ENCODE measurements at regions not wholly inside any gene's neighbourhood (a gene's known extent, or its start where the extent isn't known, plus 50 kb on each side); places are given as distances from the start of the nearest gene placed in this dataset.

DNA sequence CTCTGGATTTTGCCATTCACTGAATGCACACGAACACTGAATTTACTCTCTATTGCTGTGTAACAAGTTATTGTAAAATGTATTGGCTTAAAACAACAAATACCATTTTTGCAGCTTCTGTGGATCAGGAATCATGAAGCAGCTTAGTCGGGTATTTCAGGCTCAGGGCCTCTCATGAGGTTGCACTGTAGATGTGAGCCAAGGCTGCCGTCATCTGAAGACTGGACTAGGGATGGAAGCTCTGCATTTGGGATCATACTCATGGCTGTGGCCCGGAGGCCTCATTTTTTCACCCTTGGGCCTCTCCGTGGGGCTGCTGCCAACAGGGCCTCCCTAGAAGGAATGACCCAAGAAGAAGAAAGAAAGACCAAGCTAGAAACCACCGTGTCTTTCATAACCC lies 492.4 kb upstream of the CDH4 start:
- no peak overlapping the region for H3K27ac ChIP-seq (ENCODE audit: low read length)
- H3F3A ChIP-seq (ENCODE audit: low read length, unreplicated experiment) = no peaks in the 10 kb centered on the region
- BruUV-seq (replicated peaks) = no TSS peak
- no peak overlapping the region for H2AFZ ChIP-seq (ENCODE audit: low read length)
- H3K4me2 ChIP-seq (ENCODE audit: low read length) = no peak overlapping the region
- H3K79me2 ChIP-seq (ENCODE audit: low read length) = no peaks in the 10 kb centered on the region
- DNase-seq (no peak), ATAC-seq (no peak)
- no peaks in the 10 kb centered on the region for H3K36me3 ChIP-seq (ENCODE audit: low read depth, low read length)
- no peak overlapping the region for H3K9ac ChIP-seq (ENCODE audit: low read length)
- TF ChIP-seq EZH2 (IDR thresholded peaks at IDR 0.05; ENCODE audit: low read length, unreplicated experiment) = no peak
- H3K4me1 ChIP-seq (ENCODE audit: insufficient read depth, low read length) = no peaks in the 10 kb centered on the region
- H4K20me1 ChIP-seq (ENCODE audit: low read length) = no peaks in the 10 kb centered on the region
- intact Hi-C loops (cut with micrococcal nuclease) = no loop called here
- ChIA-PET POLR2A (ENCODE audit: unreplicated experiment) (no interaction called here), CTCF (no interaction called here)
- no peak overlapping the region for H3K4me3 ChIP-seq (ENCODE audit: low read length)
- 0 out of 2 replicates have a peak, but pooled peaks cover 4% of the 10 kb centered on the region for H3K9me3 ChIP-seq (ENCODE audit: low read length)
- H3K9me2 ChIP-seq (replicated peaks; ENCODE audit: low read length) = no peaks in the 10 kb centered on the region
- no peaks in the 10 kb centered on the region for H3K27me3 ChIP-seq (ENCODE audit: low read length)

DNA sequence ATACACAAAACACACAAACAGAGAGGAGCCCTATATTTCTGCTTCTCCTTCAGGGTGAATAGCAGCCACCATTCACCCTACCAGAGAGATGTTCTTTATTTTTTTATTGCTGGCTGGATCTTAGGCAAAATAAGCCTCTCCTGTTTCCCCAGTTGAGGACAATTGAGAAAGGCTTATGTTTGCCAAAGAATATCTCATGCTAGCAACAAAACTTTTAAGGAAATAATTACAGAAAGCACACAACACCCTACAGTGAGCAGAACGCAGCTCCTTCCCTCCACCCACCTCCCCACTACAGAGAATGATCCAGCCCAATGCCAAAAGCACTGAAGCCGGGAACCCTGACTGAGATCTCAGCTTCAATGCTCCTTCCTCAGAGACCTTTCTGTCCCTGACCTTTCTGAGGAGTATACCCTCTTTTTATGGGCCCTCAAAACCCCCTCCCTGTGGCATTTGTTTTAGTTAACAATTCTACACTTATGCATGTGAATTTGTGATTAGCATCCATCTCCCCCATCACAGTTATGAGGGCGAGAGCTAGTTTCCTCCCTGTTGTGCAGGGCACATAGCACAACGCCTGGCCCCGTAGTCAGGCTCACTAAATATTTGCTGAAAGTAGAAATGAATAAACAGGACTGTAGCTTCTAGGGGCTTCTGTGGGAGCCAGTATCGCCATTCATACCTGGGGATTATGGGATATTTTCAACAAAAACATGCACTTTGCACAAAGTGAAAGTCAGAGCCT lies 491.6 kb upstream of the CDH4 start:
- Histone ChIP-seq H3K36me3 (ENCODE audit: low read depth, low read length) (no peaks in the 10 kb centered on the region), H3K27me3 (ENCODE audit: low read length) (no peaks in the 10 kb centered on the region), H3K4me1 (ENCODE audit: insufficient read depth, low read length) (no peaks in the 10 kb centered on the region), H3K27ac (ENCODE audit: low read length) (no peak overlapping the region), H2AFZ (ENCODE audit: low read length) (no peak overlapping the region), H4K20me1 (ENCODE audit: low read length) (no peaks in the 10 kb centered on the region), H3K4me2 (ENCODE audit: low read length) (no peak overlapping the region), H3K9me3 (ENCODE audit: low read length) (0 out of 2 replicates have a peak, but pooled peaks cover 4% of the 10 kb centered on the region), H3K9me2 (replicated peaks; ENCODE audit: low read length) (no peaks in the 10 kb centered on the region), H3K79me2 (ENCODE audit: low read length) (no peaks in the 10 kb centered on the region), H3K4me3 (ENCODE audit: low read length) (no peak overlapping the region), H3K9ac (ENCODE audit: low read length) (no peak overlapping the region), H3F3A (ENCODE audit: low read length, unreplicated experiment) (no peaks in the 10 kb centered on the region)
- ChIA-PET POLR2A (ENCODE audit: unreplicated experiment) (no interaction called here), CTCF (no interaction called here)
- TF ChIP-seq, protein P1, sequence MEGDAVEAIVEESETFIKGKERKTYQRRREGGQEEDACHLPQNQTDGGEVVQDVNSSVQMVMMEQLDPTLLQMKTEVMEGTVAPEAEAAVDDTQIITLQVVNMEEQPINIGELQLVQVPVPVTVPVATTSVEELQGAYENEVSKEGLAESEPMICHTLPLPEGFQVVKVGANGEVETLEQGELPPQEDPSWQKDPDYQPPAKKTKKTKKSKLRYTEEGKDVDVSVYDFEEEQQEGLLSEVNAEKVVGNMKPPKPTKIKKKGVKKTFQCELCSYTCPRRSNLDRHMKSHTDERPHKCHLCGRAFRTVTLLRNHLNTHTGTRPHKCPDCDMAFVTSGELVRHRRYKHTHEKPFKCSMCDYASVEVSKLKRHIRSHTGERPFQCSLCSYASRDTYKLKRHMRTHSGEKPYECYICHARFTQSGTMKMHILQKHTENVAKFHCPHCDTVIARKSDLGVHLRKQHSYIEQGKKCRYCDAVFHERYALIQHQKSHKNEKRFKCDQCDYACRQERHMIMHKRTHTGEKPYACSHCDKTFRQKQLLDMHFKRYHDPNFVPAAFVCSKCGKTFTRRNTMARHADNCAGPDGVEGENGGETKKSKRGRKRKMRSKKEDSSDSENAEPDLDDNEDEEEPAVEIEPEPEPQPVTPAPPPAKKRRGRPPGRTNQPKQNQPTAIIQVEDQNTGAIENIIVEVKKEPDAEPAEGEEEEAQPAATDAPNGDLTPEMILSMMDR (conservative IDR thresholded peaks at IDR 0.05; ENCODE audit: low read depth, low read length) = no peak
- TF ChIP-seq EZH2 (IDR thresholded peaks at IDR 0.05; ENCODE audit: low read length, unreplicated experiment) = no peak
- TF ChIP-seq EZH2phosphoT487 (IDR thresholded peaks at IDR 0.05; ENCODE audit: borderline replicate concordance, low read length) = no peak
- ATAC-seq (no peak), DNase-seq (no peak)
- BruUV-seq (replicated peaks) = no TSS peak
- intact Hi-C loops (cut with micrococcal nuclease) = no loop called here

DNA sequence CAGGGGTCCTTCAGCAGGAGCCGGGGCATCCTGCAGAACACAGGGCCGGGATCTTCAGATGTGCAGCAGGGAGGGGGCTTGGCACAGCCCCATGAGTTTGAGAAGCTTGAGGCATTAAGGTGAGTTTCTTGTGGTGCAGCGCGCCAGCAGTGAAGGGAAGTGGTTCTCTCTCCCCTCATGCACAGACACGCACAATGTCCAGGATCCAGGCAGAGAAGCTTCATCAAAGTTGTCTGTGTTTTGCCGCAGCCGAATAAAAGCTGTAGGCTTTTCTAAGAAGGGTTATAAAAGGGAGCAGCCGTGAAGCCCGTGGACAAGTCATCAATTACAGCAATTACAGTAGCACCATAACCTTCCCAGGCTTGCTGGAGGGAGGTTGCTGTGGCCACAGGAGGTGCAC lies 491.0 kb upstream of the CDH4 start:
- H3K79me2 ChIP-seq (ENCODE audit: low read length) = no peaks in the 10 kb centered on the region
- H3K9me2 ChIP-seq (replicated peaks; ENCODE audit: low read length) = no peaks in the 10 kb centered on the region
- no TSS peak for BruUV-seq (replicated peaks)
- ATAC-seq (no peak), DNase-seq (no peak)
- no peak overlapping the region for H3K4me3 ChIP-seq (ENCODE audit: low read length)
- no peak overlapping the region for H2AFZ ChIP-seq (ENCODE audit: low read length)
- no peaks in the 10 kb centered on the region for H3K4me1 ChIP-seq (ENCODE audit: insufficient read depth, low read length)
- H3K9ac ChIP-seq (ENCODE audit: low read length) = no peak overlapping the region
- no peaks in the 10 kb centered on the region for H3F3A ChIP-seq (ENCODE audit: low read length, unreplicated experiment)
- CTCF ChIA-PET = no interaction called here
- H4K20me1 ChIP-seq (ENCODE audit: low read length) = no peaks in the 10 kb centered on the region
- intact Hi-C loops (cut with micrococcal nuclease) = no loop called here
- H3K27ac ChIP-seq (ENCODE audit: low read length) = no peak overlapping the region
- POLR2A ChIA-PET (ENCODE audit: unreplicated experiment) = no interaction called here
- no peaks in the 10 kb centered on the region for H3K36me3 ChIP-seq (ENCODE audit: low read depth, low read length)
- TF ChIP-seq, protein P1 (conservative IDR thresholded peaks at IDR 0.05; ENCODE audit: low read depth, low read length) = no peak
- TF ChIP-seq EZH2 (IDR thresholded peaks at IDR 0.05; ENCODE audit: low read length, unreplicated experiment) (no peak), EZH2phosphoT487 (IDR thresholded peaks at IDR 0.05; ENCODE audit: borderline replicate concordance, low read length) (no peak)
- H3K9me3 ChIP-seq (ENCODE audit: low read length) = 0 out of 2 replicates have a peak, but pooled peaks cover 4% of the 10 kb centered on the region
- no peaks in the 10 kb centered on the region for H3K27me3 ChIP-seq (ENCODE audit: low read length)
- H3K4me2 ChIP-seq (ENCODE audit: low read length) = no peak overlapping the region
